B cell (primary cell): ENCODE measurements at regions not wholly inside any gene's neighbourhood (a gene's known extent, or its start where the extent isn't known, plus 50 kb on each side); places are given as distances from the start of the nearest gene placed in this dataset.

ENCODE experiments used
- ATAC-seq: fragments of 200-7000 bp; cut with Tn5 transposase; one replicate; pipeline ENCODE4 v1.10.0; 2021; ENCODE audit warnings: low read depth, mild to moderate bottlenecking, moderate number of reproducible peaks, moderate library complexity
- CTCF ChIA-PET: fragments of 350-600 bp; sonication (Branson Sonifier 250); formaldehyde crosslinking; loops from one replicate; lab custom pipeline; 2021; ENCODE audit warnings: antibody characterized with exemption, inconsistent platforms; lab: Charles Lee
- POLR2A ChIA-PET: fragments of 350-600 bp; sonication (Branson Sonifier 250); formaldehyde crosslinking; loops from one replicate; lab custom pipeline; 2021; ENCODE audit warnings: antibody characterized with exemption; lab: Charles Lee
- DNase-seq: peaks from one replicate; pipeline ENCODE4 v3.0.0; 2013
- H2AFZ ChIP-seq: 2 replicates; pipeline ENCODE4 v1.6.1; 2012; ENCODE audit warnings: mild to moderate bottlenecking, low read depth, low read length; ENCODE audit not compliant: insufficient read depth, poor library complexity, severe bottlenecking
- H3K27ac ChIP-seq, 2 donors: 1 replicate in 1 of 2; 2 replicates in 1 of 2; pipeline ENCODE4 v1.5.1; 2012 to 2013; ENCODE audit warnings: low read length in 2 of 2, mild to moderate bottlenecking in 2 of 2, moderate library complexity in 1 of 2
- H3K27me3 ChIP-seq, 4 experiments: fragments of 200-600 bp in 1 of 4; sonication (generic) in 1 of 4; replicated peaks in 1 of 4; 1 replicate in 2 of 4; 2 replicates in 2 of 4; pipeline versions ENCODE4 v1.6.1 to v1.7.0; 2013 to 2016; ENCODE audit warnings: low read length in 3 of 4, mild to moderate bottlenecking in 2 of 4, mixed read lengths in 1 of 4, moderate library complexity in 1 of 4; ENCODE audit not compliant: insufficient read depth in 4 of 4, control insufficient read depth in 3 of 4; ENCODE audit errors: control extremely low read depth in 1 of 4
- H3K36me3 ChIP-seq, 2 experiments: replicated peaks in 1 of 2; 1 replicate in 1 of 2; 2 replicates in 1 of 2; pipeline versions ENCODE4 v1.6.1 to v1.7.1; 2013; ENCODE audit warnings: low read length in 1 of 2; ENCODE audit not compliant: insufficient read depth in 2 of 2, control insufficient read depth in 1 of 2; ENCODE audit errors: control extremely low read depth in 1 of 2, extremely low read depth in 1 of 2
- H3K4me1 ChIP-seq, 2 donors: fragments of 200-600 bp in 1 of 2; sonication (generic) in 1 of 2; 1 replicate in 1 of 2; 2 replicates in 1 of 2; pipeline versions ENCODE4 v1.5.1 to v1.6.1; 2013 to 2017; ENCODE audit warnings: low read length in 2 of 2; ENCODE audit not compliant: control insufficient read depth in 2 of 2, insufficient read depth in 2 of 2
- H3K4me2 ChIP-seq: replicated peaks from 2 replicates; pipeline ENCODE3; 2012; ENCODE audit warnings: mild to moderate bottlenecking, low read depth, low read length; ENCODE audit not compliant: poor library complexity, severe bottlenecking
- H3K4me3 ChIP-seq, 5 experiments: fragments of 200-600 bp in 1 of 5; sonication (generic) in 1 of 5; 1 replicate in 3 of 5; 2 replicates in 2 of 5; pipeline versions ENCODE4 v1.5.1 to v1.7.0; 2011 to 2016; ENCODE audit warnings: low read length in 4 of 5, mild to moderate bottlenecking in 4 of 5, low read depth in 2 of 5, control low read depth in 1 of 5, moderate library complexity in 1 of 5; ENCODE audit not compliant: insufficient read depth in 1 of 5; ENCODE audit errors: control extremely low read depth in 1 of 5, extremely low read depth in 1 of 5
- H3K79me2 ChIP-seq: fragments of 200-600 bp; sonication (generic); one replicate; pipeline ENCODE4 v1.6.0; 2016; ENCODE audit warnings: low read length; ENCODE audit not compliant: control insufficient read depth, insufficient read depth
- H3K9ac ChIP-seq: fragments of 200-600 bp; sonication (generic); 2 replicates; pipeline ENCODE4 v1.6.1; 2017; ENCODE audit warnings: mild to moderate bottlenecking, low read length, moderate library complexity
- H3K9me3 ChIP-seq, 3 donors: one replicate each; pipeline versions ENCODE4 v1.6.1 to v1.7.1; 2013; ENCODE audit warnings: low read length in 2 of 3; ENCODE audit not compliant: control insufficient read depth in 2 of 3, insufficient read depth in 1 of 3; ENCODE audit errors: control extremely low read depth in 1 of 3
- H4K20me1 ChIP-seq: 2 replicates; pipeline ENCODE4 v1.6.0; 2012; ENCODE audit warnings: mild to moderate bottlenecking, low read length; ENCODE audit not compliant: insufficient read depth, control insufficient read depth, poor library complexity, severe bottlenecking
- H3K27ac Mint-ChIP-seq: one replicate; pipeline ENCODE4 v1.8.0; 2021; ENCODE audit warnings: mixed read lengths
- H3K27me3 Mint-ChIP-seq: one replicate; pipeline ENCODE4 v1.8.0; 2021; ENCODE audit warnings: mixed read lengths
- H3K4me1 Mint-ChIP-seq: one replicate; pipeline ENCODE4 v1.8.0; 2021; ENCODE audit warnings: mixed read lengths
- H3K4me3 Mint-ChIP-seq: one replicate; pipeline ENCODE4 v1.8.0; 2021; ENCODE audit warnings: mixed read lengths
- H3K9me3 Mint-ChIP-seq: one replicate; pipeline ENCODE4 v1.8.0; 2022; ENCODE audit warnings: mixed read lengths; ENCODE audit not compliant: insufficient read depth
- CTCF ChIP-seq: fragments of 200-600 bp; IDR thresholded peaks from one replicate; pipeline ENCODE4 v1.8.0; 2022; ENCODE audit warnings: antibody characterized with exemption, mild to moderate bottlenecking
- EZH2 ChIP-seq: IDR thresholded peaks from 2 replicates; pipeline ENCODE4 v1.6.1; 2012; ENCODE audit warnings: borderline replicate concordance, low read depth, mild to moderate bottlenecking, moderate library complexity, low read length; ENCODE audit not compliant: insufficient read depth, poor library complexity, severe bottlenecking
- WGBS: methylation state at CpG from one replicate; pipeline ENCODE4 v1.1.5; 2013; ENCODE audit warnings: missing lambda C conversion rate; ENCODE audit not compliant: insufficient coverage; 5-methylcytosine and 5-hydroxymethylcytosine counted together
- intact Hi-C: fragments of 100-400 bp; cut with micrococcal nuclease; formaldehyde crosslinking; loops from one replicate; pipeline ENCODE4 v1.10.0; 2022

GRCh38 chr16:54546521-54546920, 259.9 kb upstream of the IRX3 start:
- ChIA-PET CTCF (no interaction called here), POLR2A (no interaction called here)
- Histone ChIP-seq H3K9me3 (peaks cover 0 to 6% (median 0%) of the 10 kb centered on the region in 3 donors), H2AFZ (no peak overlapping the region), H3K27ac (no peak overlapping the region), H3K4me2 (no peak overlapping the region), H3K27me3 (no peaks in the 10 kb centered on the region), H4K20me1 (no peaks in the 10 kb centered on the region), H3K4me3 (no peak overlapping the region), H3K9ac (no peak overlapping the region), H3K4me1 (no peaks in the 10 kb centered on the region), H3K79me2 (no peaks in the 10 kb centered on the region), H3K36me3 (no peaks in the 10 kb centered on the region)
- TF ChIP-seq CTCF (no peak), EZH2 (no peak)
- no peak overlapping the region for H3K27ac Mint-ChIP-seq
- no peak overlapping the region for H3K4me3 Mint-ChIP-seq
- DNase-seq (no peak), ATAC-seq (no peak)
- H3K27me3 Mint-ChIP-seq = no peaks in the 10 kb centered on the region
- H3K4me1 Mint-ChIP-seq = no peaks in the 10 kb centered on the region
- 74% methylated on average over 4 of the region's 5 CpGs for WGBS
- intact Hi-C loops = no loop called here
- peaks cover under 1% of the 10 kb centered on the region for H3K9me3 Mint-ChIP-seq

GRCh38 chr16:54545854-54546511, 259.4 kb upstream of the IRX3 start:
- Histone ChIP-seq H3K9ac (no peak overlapping the region), H3K4me3 (no peak overlapping the region), H3K4me2 (no peak overlapping the region), H4K20me1 (no peaks in the 10 kb centered on the region), H3K36me3 (no peaks in the 10 kb centered on the region), H3K27me3 (no peaks in the 10 kb centered on the region), H3K79me2 (no peaks in the 10 kb centered on the region), H3K27ac (no peak overlapping the region), H3K4me1 (no peaks in the 10 kb centered on the region), H3K9me3 (peaks cover 0 to 3% (median 0%) of the 10 kb centered on the region in 3 donors), H2AFZ (no peak overlapping the region)
- H3K27ac Mint-ChIP-seq = no peak overlapping the region
- TF ChIP-seq CTCF (no peak), EZH2 (no peak)
- no peak for DNase-seq
- CTCF ChIA-PET = no interaction called here
- 45% methylated on average over 12 of the region's 14 CpGs for WGBS
- ATAC-seq = no peak
- H3K4me1 Mint-ChIP-seq = no peaks in the 10 kb centered on the region
- POLR2A ChIA-PET = no interaction called here
- intact Hi-C loops = no loop called here
- H3K4me3 Mint-ChIP-seq = no peak overlapping the region
- no peaks in the 10 kb centered on the region for H3K9me3 Mint-ChIP-seq
- no peaks in the 10 kb centered on the region for H3K27me3 Mint-ChIP-seq
